Effector memory CD4-positive, alpha-beta T cell (primary cell): ENCODE measurements at regions not wholly inside any gene's neighbourhood (a gene's known extent, or its start where the extent isn't known, plus 50 kb on each side); places are given as distances from the start of the nearest gene placed in this dataset.

Experiments used
- DNase-seq, 3 donors: peaks; one replicate each; pipeline ENCODE4 v3.0.0-alpha.2; 2020
- H3K27ac ChIP-seq: 2 replicates; pipeline ENCODE4 v1.7.0; 2013; ENCODE audit warnings: mild to moderate bottlenecking, low read length, moderate library complexity; ENCODE audit not compliant: insufficient read depth, poor library complexity, severe bottlenecking
- H3K27me3 ChIP-seq: replicated peaks from 2 replicates; pipeline ENCODE4 v1.7.0; 2013; ENCODE audit warnings: mild to moderate bottlenecking, low read length; ENCODE audit not compliant: insufficient read depth, control insufficient read depth, poor library complexity, severe bottlenecking
- H3K36me3 ChIP-seq: 2 replicates; pipeline ENCODE4 v1.7.0; 2013; ENCODE audit warnings: mild to moderate bottlenecking, low read length, moderate library complexity; ENCODE audit not compliant: control insufficient read depth, insufficient read depth
- H3K4me1 ChIP-seq: 2 replicates; pipeline ENCODE4 v1.7.0; 2013; ENCODE audit warnings: low read length, mild to moderate bottlenecking; ENCODE audit not compliant: control insufficient read depth, insufficient read depth, poor library complexity, severe bottlenecking
- H3K4me3 ChIP-seq: 2 replicates; pipeline ENCODE4 v1.7.0; 2013; ENCODE audit warnings: low read length, low read depth, mild to moderate bottlenecking; ENCODE audit not compliant: insufficient read depth, poor library complexity, severe bottlenecking
- H3K9me3 ChIP-seq: 2 replicates; pipeline ENCODE4 v1.7.0; 2013; ENCODE audit warnings: mild to moderate bottlenecking, low read length, moderate library complexity; ENCODE audit not compliant: control insufficient read depth

- Histone ChIP-seq H3K27me3 (peaks cover 6% of the 10 kb centered on the region), H3K9me3 (no peaks in the 10 kb centered on the region), H3K4me3 (no peak overlapping the region), H3K4me1 (no peaks in the 10 kb centered on the region), H3K36me3 (no peaks in the 10 kb centered on the region), H3K27ac (no peak overlapping the region)
- DNase-seq, result no peak
These were observed 51.1 kb upstream of the CPLX2 start for GRCh38 chr5:175820230-175820629.
